Activated T-helper 17 cell treated with anti-CD3 and anti-CD28 coated beads, Interleukin-2, amount 50 U/mL, for 72 hours (primary cell): ENCODE measurements at regions not wholly inside any gene's neighbourhood (a gene's known extent, or its start where the extent isn't known, plus 50 kb on each side); places are given as distances from the start of the nearest gene placed in this dataset.

Experiments
- ATAC-seq: fragments of 150-1000 bp; cut with Tn5 transposase; replicated peaks from 2 replicates; pipeline ENCODE4 v1.10.0; 2021; ENCODE audit warnings: mild to moderate bottlenecking, moderate library complexity
- H3K27ac Mint-ChIP-seq: one replicate; pipeline ENCODE4 v1.8.0; 2022; ENCODE audit warnings: mixed read lengths
- H3K27me3 Mint-ChIP-seq: one replicate; pipeline ENCODE4 v1.8.0; 2022; ENCODE audit warnings: mixed read lengths
- H3K36me3 Mint-ChIP-seq: one replicate; pipeline ENCODE4 v1.8.0; 2022; ENCODE audit warnings: low read depth, mild to moderate bottlenecking, mixed read lengths
- H3K4me1 Mint-ChIP-seq: one replicate; pipeline ENCODE4 v1.8.0; 2022; ENCODE audit warnings: mixed read lengths
- H3K4me3 Mint-ChIP-seq: one replicate; pipeline ENCODE4 v1.8.0; 2022; ENCODE audit warnings: mild to moderate bottlenecking, mixed read lengths
- H3K9me3 Mint-ChIP-seq: one replicate; pipeline ENCODE4 v1.8.0; 2022; ENCODE audit warnings: mixed read lengths

DNA sequence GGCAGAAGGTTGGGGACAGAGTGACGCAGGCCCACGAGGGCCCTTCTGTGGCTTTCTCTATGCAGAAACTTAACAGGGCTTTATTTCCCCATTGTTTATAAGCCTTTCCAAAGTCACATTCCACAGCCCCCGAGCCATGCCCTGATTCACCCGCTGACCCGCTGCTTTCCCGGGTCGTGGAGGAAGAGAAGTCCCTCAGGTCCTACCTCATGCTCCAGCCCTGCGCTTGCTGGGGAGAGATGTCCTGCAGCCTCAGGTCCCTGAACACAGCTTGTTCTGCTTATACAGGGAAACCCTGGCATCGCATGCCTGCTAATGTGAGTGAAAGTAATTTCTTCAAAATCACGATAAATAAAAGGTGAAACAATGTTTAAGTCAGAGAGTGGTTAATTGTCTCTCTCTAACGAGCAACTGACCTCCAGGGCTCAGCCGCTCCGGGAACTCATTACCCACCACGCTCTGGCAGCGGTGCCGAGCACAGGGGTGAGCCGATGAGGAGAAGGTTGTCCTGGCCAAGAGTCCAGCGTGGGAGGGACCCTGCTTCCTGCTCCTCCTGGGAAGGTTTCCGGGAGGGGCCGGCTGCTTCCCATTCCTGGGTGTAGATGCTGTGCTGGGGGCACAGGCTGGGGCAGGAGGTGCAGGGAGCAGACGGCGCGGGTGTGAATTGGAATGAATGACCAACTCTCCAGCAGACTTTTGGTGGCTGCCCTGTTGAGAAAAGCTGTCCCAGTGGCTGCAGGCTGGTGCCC, 595.2 kb downstream of the BRD1 start:
- H3K27me3 Mint-ChIP-seq: peaks cover 6% of the 10 kb centered on the region
- ATAC-seq: no peak

DNA sequence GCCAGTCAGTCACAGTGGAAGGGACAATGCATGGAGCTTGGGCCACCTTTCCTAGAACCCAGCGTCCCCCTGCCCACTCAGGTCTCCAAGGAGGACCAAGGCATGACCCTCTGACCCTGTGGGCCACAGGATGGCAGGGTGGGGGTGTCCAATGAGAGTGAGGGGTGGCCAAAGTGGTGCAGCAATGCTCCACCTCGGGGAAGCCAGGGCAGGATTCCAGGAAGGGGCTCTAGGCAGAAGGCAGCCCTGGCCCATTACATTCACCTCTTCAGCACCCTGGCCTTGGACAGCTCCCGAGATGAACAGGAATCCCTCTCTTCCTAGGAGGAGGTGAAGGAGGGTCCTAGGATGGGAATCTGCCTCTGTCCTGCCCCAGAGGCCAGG, 597.5 kb downstream of the BRD1 start:
- H3K4me1 Mint-ChIP-seq: no peaks in the 10 kb centered on the region
- H3K36me3 Mint-ChIP-seq: no peaks in the 10 kb centered on the region
- no peak overlapping the region for H3K27ac Mint-ChIP-seq
- peaks cover 6% of the 10 kb centered on the region for H3K27me3 Mint-ChIP-seq
- no peak overlapping the region for H3K4me3 Mint-ChIP-seq
- ATAC-seq: no peak
- no peaks in the 10 kb centered on the region for H3K9me3 Mint-ChIP-seq

More for the DNA sequence above, 595.2 kb downstream of the BRD1 start:
- Mint-ChIP-seq H3K27ac (no peak overlapping the region), H3K9me3 (no peaks in the 10 kb centered on the region), H3K4me1 (no peaks in the 10 kb centered on the region), H3K4me3 (no peak overlapping the region), H3K36me3 (no peaks in the 10 kb centered on the region)

DNA sequence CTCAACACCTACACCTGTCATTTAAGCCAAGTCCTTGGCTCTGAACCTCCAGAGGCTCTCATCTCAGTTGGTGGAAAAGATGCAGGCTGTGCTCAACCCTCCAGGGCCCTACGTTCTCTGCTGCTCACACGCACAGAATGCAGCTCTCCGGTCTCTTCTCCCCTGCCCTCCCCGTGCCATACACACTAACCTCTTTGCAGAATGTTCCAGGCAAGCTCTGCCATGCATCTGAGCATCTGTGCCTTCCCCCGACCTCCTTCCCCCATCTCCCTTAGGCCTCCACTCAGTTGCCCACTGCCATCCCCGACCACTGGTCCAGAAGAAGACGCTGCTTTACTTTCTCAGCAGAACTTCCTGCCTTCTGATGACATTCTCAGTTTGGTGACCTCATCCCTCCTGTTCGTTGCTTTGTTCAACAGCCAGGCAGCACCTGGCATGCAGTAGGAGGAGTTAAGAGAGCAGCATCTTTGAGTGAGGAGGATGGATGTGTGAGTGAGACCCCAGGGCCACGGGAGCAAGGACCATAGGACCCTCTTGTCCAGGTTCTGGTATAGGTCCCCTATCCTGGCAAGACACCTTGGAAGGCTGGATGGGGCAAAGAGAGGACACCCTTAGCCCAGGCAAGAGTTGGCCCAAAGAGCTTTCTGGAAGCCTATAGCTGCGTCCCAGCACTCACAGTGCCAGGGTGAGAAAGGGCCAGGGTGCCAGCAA, 598.0 kb downstream of the BRD1 start:
- no peak for ATAC-seq
- H3K4me3 Mint-ChIP-seq: no peak overlapping the region
- H3K9me3 Mint-ChIP-seq: no peaks in the 10 kb centered on the region
- H3K27ac Mint-ChIP-seq: no peak overlapping the region
- no peaks in the 10 kb centered on the region for H3K4me1 Mint-ChIP-seq
- H3K27me3 Mint-ChIP-seq: peaks cover 6% of the 10 kb centered on the region
- no peaks in the 10 kb centered on the region for H3K36me3 Mint-ChIP-seq

DNA sequence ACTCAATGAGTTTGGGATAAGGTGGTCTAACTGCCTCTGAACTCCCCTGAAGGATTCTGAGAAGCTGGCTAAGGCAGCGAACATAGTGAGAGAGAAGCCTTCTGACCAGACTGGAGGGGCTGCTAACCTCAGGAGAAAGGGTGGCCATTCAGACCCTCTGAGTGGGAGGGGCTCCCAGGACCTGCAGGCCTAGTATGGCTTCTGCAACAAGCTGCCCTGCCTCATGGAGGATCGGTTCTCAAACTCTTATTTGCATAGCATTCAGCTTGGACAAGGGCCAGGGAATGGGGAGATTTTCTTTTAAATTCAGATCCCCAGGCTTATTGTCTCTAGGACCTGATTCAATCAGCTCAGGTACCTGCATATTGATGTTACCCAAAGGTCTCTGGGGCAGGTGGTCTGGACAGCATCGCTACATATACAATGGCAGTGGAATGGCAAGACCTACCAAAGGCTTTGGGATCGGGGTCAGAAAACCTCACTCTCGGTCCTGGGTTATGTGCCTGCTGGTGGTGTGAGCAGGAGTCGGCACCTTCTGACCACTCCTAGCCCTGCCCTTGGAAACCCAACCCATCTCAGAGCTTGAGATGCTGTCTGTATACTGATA, 599.1 kb downstream of the BRD1 start:
- Mint-ChIP-seq H3K36me3 (no peaks in the 10 kb centered on the region), H3K4me1 (no peaks in the 10 kb centered on the region), H3K4me3 (no peak overlapping the region), H3K27ac (no peak overlapping the region), H3K27me3 (peaks cover 11% of the 10 kb centered on the region), H3K9me3 (no peaks in the 10 kb centered on the region)
- no peak for ATAC-seq

DNA sequence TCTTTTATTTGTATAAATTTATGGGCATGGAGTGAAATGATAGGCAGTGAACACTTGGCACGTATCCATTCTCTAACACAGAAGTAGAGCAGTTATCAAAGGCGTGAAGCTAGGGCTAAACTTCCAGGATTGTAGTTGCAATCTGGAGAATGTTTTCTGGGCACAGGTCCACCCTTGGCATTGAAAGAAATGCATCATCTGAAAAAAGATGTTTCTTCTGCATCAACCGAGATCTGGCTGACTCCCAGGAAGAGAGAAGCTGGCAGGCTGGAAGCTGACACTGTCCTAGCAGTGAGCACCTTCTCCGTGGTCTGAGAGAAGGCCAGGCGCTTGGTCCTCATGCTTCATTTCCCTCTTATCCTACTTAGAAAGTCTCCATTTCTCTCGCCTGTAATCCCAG, 600.0 kb downstream of the BRD1 start:
- H3K4me3 Mint-ChIP-seq: no peak overlapping the region
- H3K27ac Mint-ChIP-seq: no peak overlapping the region
- no peaks in the 10 kb centered on the region for H3K36me3 Mint-ChIP-seq
- H3K4me1 Mint-ChIP-seq: no peaks in the 10 kb centered on the region
- no peak for ATAC-seq
- peaks cover 11% of the 10 kb centered on the region for H3K27me3 Mint-ChIP-seq
- H3K9me3 Mint-ChIP-seq: no peaks in the 10 kb centered on the region

DNA sequence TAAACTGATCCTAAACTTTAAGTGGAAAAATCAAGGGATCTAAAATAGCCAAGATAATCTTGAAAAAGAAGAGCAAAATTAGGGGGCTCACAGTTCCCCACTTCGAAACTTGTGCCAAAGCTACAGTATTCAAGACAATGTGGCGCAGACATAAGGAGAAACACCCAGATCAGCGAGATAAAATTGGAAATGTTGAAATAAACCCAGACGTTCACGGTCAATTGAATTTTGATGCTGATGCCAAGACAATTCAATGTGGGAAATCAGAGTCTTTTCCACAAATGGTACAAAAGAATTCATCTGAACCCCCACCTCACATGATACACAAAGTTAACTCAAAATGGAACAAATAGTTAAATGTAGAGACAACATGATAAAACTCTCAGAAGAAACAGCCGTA, 601.6 kb downstream of the BRD1 start:
- H3K27ac Mint-ChIP-seq: no peak overlapping the region
- ATAC-seq: no peak
- no peaks in the 10 kb centered on the region for H3K9me3 Mint-ChIP-seq
- no peaks in the 10 kb centered on the region for H3K36me3 Mint-ChIP-seq
- peaks cover 11% of the 10 kb centered on the region for H3K27me3 Mint-ChIP-seq
- H3K4me3 Mint-ChIP-seq: no peak overlapping the region
- no peaks in the 10 kb centered on the region for H3K4me1 Mint-ChIP-seq

DNA sequence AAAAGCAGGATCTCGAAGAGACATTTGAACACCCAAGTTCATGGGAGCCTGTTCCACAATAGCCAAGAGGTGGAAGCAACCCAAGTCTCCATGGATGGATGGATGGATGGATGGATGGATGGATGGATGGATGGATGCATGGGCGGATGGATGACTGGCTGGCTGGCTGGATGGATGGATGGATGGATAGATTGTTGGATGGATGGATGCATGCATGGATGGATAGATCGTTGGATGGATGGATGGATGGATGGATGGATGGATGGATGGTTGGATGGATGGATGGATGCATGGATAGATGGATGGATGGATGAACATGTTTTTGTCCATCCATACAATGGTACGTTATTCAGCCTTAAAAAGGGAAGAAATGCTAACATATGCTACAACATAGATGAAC, 603.4 kb downstream of the BRD1 start:
- Mint-ChIP-seq H3K27me3 (peaks cover 20% of the 10 kb centered on the region), H3K4me3 (no peak overlapping the region), H3K4me1 (no peaks in the 10 kb centered on the region), H3K36me3 (no peaks in the 10 kb centered on the region), H3K9me3 (no peaks in the 10 kb centered on the region), H3K27ac (no peak overlapping the region)
- ATAC-seq: no peak

DNA sequence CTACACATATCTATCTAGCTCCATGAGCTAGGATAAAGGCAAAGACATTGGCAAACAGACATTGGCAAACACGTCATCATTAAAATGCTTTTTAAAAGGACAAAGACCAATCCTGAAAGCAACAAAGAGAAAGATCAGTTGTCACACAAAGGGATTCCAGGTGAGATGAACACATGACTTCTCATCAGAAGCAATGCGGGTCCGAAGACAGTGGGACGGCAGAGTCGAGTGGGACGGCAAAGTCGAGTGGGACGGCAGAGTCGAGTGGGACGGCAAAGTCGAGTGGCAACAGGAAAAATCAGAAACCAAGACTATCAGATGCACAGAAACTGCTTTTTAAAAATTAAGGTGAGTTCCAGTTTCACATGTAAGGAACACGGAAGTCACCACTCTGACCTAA, 609.5 kb downstream of the BRD1 start:
- peaks cover 45% of the 10 kb centered on the region for H3K27me3 Mint-ChIP-seq
- peaks cover 6% of the 10 kb centered on the region for H3K9me3 Mint-ChIP-seq
- no peaks in the 10 kb centered on the region for H3K4me1 Mint-ChIP-seq
- H3K4me3 Mint-ChIP-seq: no peak overlapping the region
- no peak overlapping the region for H3K27ac Mint-ChIP-seq
- ATAC-seq: no peak
- no peaks in the 10 kb centered on the region for H3K36me3 Mint-ChIP-seq

DNA sequence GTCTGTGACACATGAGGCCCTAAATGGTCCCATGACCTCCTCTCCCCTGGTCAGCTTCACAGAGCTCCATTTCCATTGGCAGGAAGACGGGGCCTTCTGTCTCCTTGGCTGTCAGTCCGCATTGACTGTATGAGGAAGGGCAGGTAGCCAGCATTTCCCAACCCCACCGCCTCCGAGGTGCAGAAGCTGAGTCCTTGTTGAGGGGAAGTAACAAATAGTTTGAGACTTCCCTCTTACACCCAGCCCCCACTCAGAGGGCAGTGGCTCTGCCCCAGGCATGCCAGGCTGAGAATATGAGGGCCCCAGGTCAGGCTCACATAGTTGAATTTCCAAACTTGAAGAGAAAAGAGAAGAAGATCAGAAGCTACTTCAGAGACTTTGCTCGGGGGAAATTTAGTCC, 611.1 kb downstream of the BRD1 start:
- no peak overlapping the region for H3K4me3 Mint-ChIP-seq
- H3K9me3 Mint-ChIP-seq: peaks cover 6% of the 10 kb centered on the region
- no peaks in the 10 kb centered on the region for H3K4me1 Mint-ChIP-seq
- H3K27ac Mint-ChIP-seq: no peak overlapping the region
- no peak for ATAC-seq
- H3K36me3 Mint-ChIP-seq: no peaks in the 10 kb centered on the region
- H3K27me3 Mint-ChIP-seq: peaks cover 42% of the 10 kb centered on the region

DNA sequence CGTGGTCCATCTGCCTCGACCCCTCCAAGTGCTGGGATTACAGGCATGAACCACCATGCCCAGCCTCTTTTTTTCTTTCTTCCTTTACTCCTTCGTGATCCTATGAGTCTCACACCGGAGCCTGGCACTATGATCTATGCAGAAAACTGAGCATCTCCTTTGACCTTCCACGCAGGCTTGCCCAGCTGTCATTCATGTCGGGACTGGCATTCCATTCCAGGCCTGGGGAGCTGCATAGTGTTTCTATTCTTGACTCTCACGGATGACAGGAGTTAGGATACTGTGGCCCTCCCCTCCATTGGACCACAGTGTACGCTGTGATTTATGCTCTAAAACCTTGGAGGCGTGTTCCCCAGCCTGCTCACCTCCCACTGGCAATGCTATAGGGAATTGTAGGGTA, 611.8 kb downstream of the BRD1 start:
- Mint-ChIP-seq H3K36me3 (no peaks in the 10 kb centered on the region), H3K27me3 (peaks cover 37% of the 10 kb centered on the region), H3K9me3 (peaks cover 6% of the 10 kb centered on the region), H3K4me1 (no peaks in the 10 kb centered on the region), H3K4me3 (no peak overlapping the region), H3K27ac (no peak overlapping the region)
- no peak for ATAC-seq

DNA sequence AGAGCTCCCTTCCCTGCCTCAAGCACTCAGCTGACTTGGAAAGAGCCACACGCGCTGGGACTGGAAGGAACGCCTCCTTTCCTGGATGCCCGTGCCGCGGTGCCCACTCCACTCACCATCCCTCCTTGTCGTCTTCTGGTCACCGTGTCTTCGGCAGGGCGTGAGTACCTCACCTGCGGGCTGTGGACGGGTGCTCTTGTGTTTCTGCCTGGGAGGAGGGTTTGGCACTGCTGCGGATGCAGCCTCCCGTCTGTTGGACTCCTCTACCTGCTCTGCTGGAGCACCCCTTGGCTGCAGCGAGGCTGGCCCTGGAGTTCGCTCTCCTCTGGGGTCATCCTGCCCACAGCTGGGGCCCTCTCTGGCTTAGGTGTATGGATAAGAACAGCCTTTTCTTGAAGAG, 612.7 kb downstream of the BRD1 start:
- peaks cover 6% of the 10 kb centered on the region for H3K9me3 Mint-ChIP-seq
- H3K27me3 Mint-ChIP-seq: peaks cover 37% of the 10 kb centered on the region
- H3K4me3 Mint-ChIP-seq: no peak overlapping the region
- H3K36me3 Mint-ChIP-seq: no peaks in the 10 kb centered on the region
- ATAC-seq: no peak
- no peak overlapping the region for H3K27ac Mint-ChIP-seq
- no peaks in the 10 kb centered on the region for H3K4me1 Mint-ChIP-seq

DNA sequence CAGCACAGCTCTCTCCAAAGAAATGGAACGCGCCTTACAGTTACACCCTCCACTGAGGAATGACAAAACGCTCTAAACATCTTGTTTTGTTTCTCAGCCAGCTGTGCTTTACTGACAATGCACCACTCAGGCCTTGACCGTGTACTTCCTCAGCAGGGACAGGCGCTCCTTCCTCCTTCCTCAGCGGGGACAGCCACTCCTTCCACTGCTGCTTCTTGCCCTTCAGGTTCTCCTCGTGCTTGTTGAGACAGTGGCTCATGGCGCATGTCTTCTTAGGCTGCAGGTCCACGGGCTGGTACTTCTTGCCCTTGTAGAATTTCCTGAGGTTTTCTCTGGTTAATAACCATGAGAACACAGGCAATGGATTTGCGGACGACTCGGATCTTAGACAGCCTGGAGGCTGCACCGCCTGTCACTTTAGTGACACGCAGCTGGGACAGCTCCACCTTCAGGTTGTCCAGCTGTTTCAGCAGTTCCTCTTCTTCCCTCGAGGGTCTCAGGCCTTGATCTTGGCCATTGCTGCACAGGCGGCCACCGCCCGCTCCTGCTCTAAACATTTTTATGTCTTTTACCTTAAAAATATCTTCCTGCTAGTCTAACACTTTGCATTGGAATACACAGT, 613.8 kb downstream of the BRD1 start:
- Mint-ChIP-seq H3K27ac (no peak overlapping the region), H3K4me3 (no peak overlapping the region), H3K4me1 (no peaks in the 10 kb centered on the region), H3K9me3 (peaks cover 6% of the 10 kb centered on the region), H3K27me3 (peaks cover 36% of the 10 kb centered on the region), H3K36me3 (no peaks in the 10 kb centered on the region)
- ATAC-seq: no peak

DNA sequence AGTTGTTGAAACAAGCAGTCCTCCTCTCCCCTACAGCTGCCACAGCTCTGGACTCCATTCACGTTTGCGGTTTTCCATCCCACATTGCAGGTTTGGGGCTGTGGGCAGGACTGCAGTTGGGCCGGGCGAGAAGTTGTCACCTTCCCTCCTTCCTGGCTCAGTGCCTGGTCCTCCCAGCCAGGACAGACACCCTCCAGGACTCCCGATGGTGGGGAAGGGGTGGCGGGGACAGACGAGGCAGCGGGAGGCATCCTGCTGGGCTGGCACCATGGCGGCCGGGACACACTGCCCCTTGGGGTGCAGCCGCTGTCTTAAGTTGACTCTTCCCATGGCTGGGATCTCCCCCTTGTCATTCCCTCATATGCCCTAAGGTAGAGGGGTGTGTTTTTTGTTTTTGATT, 615.2 kb downstream of the BRD1 start:
- H3K27me3 Mint-ChIP-seq: peaks cover 25% of the 10 kb centered on the region
- no peaks in the 10 kb centered on the region for H3K36me3 Mint-ChIP-seq
- H3K27ac Mint-ChIP-seq: no peak overlapping the region
- no peak overlapping the region for H3K4me3 Mint-ChIP-seq
- ATAC-seq: no peak
- H3K9me3 Mint-ChIP-seq: no peaks in the 10 kb centered on the region
- H3K4me1 Mint-ChIP-seq: no peaks in the 10 kb centered on the region

DNA sequence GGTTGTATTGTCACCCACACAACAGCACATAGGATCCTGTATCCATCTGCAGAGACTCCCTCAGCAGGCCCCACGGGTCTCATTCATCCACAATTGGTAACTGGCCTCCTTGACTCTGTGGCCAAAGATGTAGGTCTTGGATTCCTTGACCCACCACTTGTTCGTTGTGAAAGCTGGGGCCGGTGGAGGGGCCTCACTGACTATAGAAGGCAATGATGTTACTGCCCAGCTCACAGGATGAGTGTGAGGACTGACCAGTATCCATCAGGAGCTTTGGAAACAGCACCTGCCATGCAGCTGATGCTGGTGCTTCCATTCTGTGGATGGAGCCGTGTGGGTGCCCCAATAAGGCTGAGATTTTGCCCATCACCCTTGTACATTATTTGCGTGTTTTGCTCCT, 615.7 kb downstream of the BRD1 start:
- no peaks in the 10 kb centered on the region for H3K36me3 Mint-ChIP-seq

DNA sequence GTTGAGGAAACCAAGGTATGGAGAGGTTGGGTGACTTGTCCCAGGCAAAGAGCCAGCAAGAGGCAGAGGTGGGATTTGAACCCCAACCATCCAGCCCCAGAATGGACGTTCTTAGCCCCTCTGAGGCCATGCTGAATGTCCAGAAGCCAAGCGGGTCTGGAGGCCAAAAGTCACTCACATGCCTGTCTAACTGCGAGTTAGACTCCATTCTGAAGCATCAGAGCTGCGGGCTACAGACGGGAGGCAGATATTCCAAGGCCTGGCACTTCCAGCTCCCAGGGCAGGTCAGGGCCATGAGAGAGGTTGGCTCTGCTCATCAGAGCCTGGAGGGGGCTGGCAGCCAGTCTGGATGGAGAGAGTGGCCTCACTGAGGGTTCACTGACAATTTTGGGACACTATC, 616.5 kb downstream of the BRD1 start:
- Mint-ChIP-seq H3K27me3 (peaks cover 17% of the 10 kb centered on the region), H3K27ac (no peak overlapping the region), H3K4me3 (no peak overlapping the region), H3K36me3 (no peaks in the 10 kb centered on the region), H3K9me3 (no peaks in the 10 kb centered on the region), H3K4me1 (no peaks in the 10 kb centered on the region)
- ATAC-seq: no peak

More for the DNA sequence above, 615.7 kb downstream of the BRD1 start:
- Mint-ChIP-seq H3K27ac (no peak overlapping the region), H3K9me3 (no peaks in the 10 kb centered on the region), H3K27me3 (peaks cover 22% of the 10 kb centered on the region), H3K4me3 (no peak overlapping the region), H3K4me1 (no peaks in the 10 kb centered on the region)
- no peak for ATAC-seq
